ENCODE measurements at regions not wholly inside any gene's neighbourhood (a gene's known extent, or its start where the extent isn't known, plus 50 kb on each side); places are given as distances from the start of the nearest gene placed in this dataset.

DNA sequence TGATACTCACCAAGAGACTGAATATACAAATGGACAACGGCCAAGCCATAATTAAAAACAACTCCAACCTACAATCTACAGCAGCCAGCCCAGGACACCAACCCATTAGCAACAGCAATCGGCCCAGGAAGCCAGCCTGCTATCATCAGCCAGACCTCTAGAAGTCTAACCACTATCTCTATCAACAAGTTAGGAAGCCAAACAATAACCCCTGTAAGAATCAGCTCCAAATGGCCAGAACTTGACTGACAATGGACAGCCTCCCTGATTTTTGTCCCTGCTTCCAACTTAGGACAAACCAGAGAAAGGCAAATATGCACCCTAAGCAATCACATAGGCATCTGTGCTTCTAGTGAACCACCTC lies 511.8 kb upstream of the JARID2 start:
- no peak for DNase-seq (ENCODE audit: low read depth in 1 of 2, low spot score in 1 of 2)
- TF ChIP-seq GABPA (IDR thresholded peaks at IDR 0.05; ENCODE audit: low read depth) (no peak), SPI1 (IDR thresholded peaks at IDR 0.05; ENCODE audit: borderline replicate concordance, low read depth) (no peak), POLR2AphosphoS5 (IDR thresholded peaks at IDR 0.05; ENCODE audit: low read depth) (no peak)
- TF ChIP-seq, protein P1, sequence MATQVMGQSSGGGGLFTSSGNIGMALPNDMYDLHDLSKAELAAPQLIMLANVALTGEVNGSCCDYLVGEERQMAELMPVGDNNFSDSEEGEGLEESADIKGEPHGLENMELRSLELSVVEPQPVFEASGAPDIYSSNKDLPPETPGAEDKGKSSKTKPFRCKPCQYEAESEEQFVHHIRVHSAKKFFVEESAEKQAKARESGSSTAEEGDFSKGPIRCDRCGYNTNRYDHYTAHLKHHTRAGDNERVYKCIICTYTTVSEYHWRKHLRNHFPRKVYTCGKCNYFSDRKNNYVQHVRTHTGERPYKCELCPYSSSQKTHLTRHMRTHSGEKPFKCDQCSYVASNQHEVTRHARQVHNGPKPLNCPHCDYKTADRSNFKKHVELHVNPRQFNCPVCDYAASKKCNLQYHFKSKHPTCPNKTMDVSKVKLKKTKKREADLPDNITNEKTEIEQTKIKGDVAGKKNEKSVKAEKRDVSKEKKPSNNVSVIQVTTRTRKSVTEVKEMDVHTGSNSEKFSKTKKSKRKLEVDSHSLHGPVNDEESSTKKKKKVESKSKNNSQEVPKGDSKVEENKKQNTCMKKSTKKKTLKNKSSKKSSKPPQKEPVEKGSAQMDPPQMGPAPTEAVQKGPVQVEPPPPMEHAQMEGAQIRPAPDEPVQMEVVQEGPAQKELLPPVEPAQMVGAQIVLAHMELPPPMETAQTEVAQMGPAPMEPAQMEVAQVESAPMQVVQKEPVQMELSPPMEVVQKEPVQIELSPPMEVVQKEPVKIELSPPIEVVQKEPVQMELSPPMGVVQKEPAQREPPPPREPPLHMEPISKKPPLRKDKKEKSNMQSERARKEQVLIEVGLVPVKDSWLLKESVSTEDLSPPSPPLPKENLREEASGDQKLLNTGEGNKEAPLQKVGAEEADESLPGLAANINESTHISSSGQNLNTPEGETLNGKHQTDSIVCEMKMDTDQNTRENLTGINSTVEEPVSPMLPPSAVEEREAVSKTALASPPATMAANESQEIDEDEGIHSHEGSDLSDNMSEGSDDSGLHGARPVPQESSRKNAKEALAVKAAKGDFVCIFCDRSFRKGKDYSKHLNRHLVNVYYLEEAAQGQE (IDR thresholded peaks at IDR 0.05; ENCODE audit: insufficient replicate concordance, low read depth): no peak
- TF ChIP-seq, protein P2, sequence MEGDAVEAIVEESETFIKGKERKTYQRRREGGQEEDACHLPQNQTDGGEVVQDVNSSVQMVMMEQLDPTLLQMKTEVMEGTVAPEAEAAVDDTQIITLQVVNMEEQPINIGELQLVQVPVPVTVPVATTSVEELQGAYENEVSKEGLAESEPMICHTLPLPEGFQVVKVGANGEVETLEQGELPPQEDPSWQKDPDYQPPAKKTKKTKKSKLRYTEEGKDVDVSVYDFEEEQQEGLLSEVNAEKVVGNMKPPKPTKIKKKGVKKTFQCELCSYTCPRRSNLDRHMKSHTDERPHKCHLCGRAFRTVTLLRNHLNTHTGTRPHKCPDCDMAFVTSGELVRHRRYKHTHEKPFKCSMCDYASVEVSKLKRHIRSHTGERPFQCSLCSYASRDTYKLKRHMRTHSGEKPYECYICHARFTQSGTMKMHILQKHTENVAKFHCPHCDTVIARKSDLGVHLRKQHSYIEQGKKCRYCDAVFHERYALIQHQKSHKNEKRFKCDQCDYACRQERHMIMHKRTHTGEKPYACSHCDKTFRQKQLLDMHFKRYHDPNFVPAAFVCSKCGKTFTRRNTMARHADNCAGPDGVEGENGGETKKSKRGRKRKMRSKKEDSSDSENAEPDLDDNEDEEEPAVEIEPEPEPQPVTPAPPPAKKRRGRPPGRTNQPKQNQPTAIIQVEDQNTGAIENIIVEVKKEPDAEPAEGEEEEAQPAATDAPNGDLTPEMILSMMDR (IDR thresholded peaks at IDR 0.05; ENCODE audit: insufficient read depth, low read length): no peak
- Histone ChIP-seq H3K4me3 (replicated peaks; ENCODE audit: insufficient read depth, low read length) (no peak overlapping the region), H3K27me3 (ENCODE audit: insufficient read depth, poor library complexity, severe bottlenecking) (no peaks in the 10 kb centered on the region), H3K27ac (replicated peaks) (peak overlapping the region; percentile 63)

DNA sequence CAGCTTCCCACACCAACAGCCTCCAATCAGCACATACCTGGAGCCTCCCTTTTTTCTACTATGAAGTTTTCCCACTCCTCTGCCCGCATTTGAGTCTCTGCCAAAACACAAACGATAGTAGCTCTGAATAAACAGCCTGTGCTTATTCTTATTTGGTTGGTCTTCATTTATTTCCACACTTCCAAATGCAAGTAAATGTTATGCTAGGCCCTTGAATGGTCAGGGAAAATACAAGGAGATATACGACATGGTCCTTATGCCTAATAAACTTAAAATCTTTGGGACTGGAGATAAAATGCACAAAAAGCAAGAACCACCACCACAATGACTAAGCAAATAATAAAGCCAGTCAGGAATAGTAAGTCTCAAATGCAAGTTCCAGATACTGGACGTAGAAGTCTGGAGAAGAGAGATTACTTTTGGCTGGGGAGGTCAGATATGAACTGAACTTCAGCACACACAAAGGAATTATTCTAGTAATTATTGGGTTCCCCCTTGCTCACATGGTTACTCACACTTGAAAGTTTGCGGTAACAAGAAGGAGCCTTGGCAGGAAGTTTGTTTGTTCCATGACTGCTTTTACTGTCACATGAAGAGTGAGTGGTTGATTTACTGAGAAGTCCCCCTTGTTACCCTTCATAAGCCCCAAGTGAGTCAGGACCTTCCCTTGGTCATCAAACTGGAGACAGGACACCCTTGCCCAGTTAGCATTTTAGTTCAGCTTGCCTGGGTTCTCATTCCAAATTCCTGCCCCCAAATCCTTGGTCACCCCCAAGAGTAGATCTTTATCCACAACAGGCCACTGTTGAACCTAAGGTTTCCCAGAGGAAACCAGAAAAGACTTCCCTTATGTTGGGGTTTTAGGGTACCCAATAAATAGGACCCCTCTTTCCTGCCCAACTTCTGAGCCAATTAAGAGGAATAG lies 511.2 kb upstream of the JARID2 start:
- peak overlapping the region; percentile 63 for H3K27ac ChIP-seq (replicated peaks)
- peak in 1 of 2 experiments; percentile 54 for DNase-seq (ENCODE audit: low read depth in 1 of 2, low spot score in 1 of 2)
- H3K4me3 ChIP-seq (replicated peaks; ENCODE audit: insufficient read depth, low read length): no peak overlapping the region

DNA sequence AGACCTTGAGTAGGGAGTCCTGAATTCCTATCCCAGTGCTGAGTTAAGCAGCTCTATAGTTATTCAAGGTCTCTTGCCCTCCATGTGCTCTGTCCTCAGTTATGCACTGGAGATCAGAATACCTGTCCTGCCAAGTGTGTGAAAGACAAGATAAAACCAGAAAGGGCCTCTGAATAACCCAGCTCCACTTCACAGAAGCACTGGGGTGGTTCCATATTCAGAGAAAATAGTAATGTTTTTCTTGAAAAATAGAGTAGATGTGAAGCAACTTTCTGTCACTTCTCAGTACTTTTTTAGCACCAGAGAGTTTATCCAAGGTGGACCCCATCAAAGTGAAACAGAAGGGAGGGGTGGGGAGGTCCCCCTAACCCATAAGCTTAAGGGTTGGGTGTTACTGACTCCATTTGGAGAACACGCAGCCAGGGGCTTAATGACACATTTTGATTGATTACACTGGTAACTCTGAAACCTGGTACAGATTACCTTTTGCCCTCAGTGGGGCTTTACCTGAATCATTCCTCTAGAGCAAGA lies 509.8 kb upstream of the JARID2 start:
- H3K27ac ChIP-seq (replicated peaks): no peak overlapping the region
- no peak for DNase-seq (ENCODE audit: low read depth in 1 of 2, low spot score in 1 of 2)
- TF ChIP-seq POLR2AphosphoS5 (IDR thresholded peaks at IDR 0.05; ENCODE audit: low read depth) (no peak), SPI1 (IDR thresholded peaks at IDR 0.05; ENCODE audit: borderline replicate concordance, low read depth) (no peak), GABPA (IDR thresholded peaks at IDR 0.05; ENCODE audit: low read depth) (no peak)
- TF ChIP-seq, protein P2 (IDR thresholded peaks at IDR 0.05; ENCODE audit: insufficient read depth, low read length): no peak
- TF ChIP-seq, protein P1 (IDR thresholded peaks at IDR 0.05; ENCODE audit: insufficient replicate concordance, low read depth): no peak
- H3K4me3 ChIP-seq (replicated peaks; ENCODE audit: insufficient read depth, low read length): no peak overlapping the region
- no peaks in the 10 kb centered on the region for H3K27me3 ChIP-seq (ENCODE audit: insufficient read depth, poor library complexity, severe bottlenecking)

More for the DNA sequence above, 511.2 kb upstream of the JARID2 start:
- TF ChIP-seq, protein P1 (IDR thresholded peaks at IDR 0.05; ENCODE audit: insufficient replicate concordance, low read depth): no peak
- TF ChIP-seq, protein P2 (IDR thresholded peaks at IDR 0.05; ENCODE audit: insufficient read depth, low read length): no peak
- TF ChIP-seq POLR2AphosphoS5 (IDR thresholded peaks at IDR 0.05; ENCODE audit: low read depth) (no peak), SPI1 (IDR thresholded peaks at IDR 0.05; ENCODE audit: borderline replicate concordance, low read depth) (no peak), GABPA (IDR thresholded peaks at IDR 0.05; ENCODE audit: low read depth) (no peak)
- no peaks in the 10 kb centered on the region for H3K27me3 ChIP-seq (ENCODE audit: insufficient read depth, poor library complexity, severe bottlenecking)

Data from HL-60 (cell line).